ENCODE measurements at regions not wholly inside any gene's neighbourhood (a gene's known extent, or its start where the extent isn't known, plus 50 kb on each side); places are given as distances from the start of the nearest gene placed in this dataset.
"Not testable (repeated sequence)": the region's sequence is repeated elsewhere in the genome, so short reads cannot be mapped to it uniquely, and the experiment has no call there.

- no peak for DNase-seq
Observed at GRCh38 chr2:237196866-237197618, 111.4 kb downstream of the COPS8 start.

GRCh38 chr2:237198164-237198855 is 112.6 kb downstream of the COPS8 start:
- DNase-seq: no peak

- DNase-seq: no peak
Observed at GRCh38 chr2:237199082-237199481, 113.4 kb downstream of the COPS8 start.

GRCh38 chr2:237199577-237199976 is 113.9 kb downstream of the COPS8 start:
- DNase-seq: no peak

GRCh38 chr2:237200462-237200861 is 114.8 kb downstream of the COPS8 start:
- DNase-seq: no peak

GRCh38 chr2:237201461-237202287 is 116.0 kb downstream of the COPS8 start:
- DNase-seq: peak; percentile 73 to 90 (median 80)

GRCh38 chr2:237202288-237203030 is 116.8 kb downstream of the COPS8 start:
- DNase-seq: no peak

GRCh38 chr2:237205043-237205541 is 119.4 kb downstream of the COPS8 start:
- no peak for DNase-seq

GRCh38 chr2:237205561-237205971 is 119.9 kb downstream of the COPS8 start:
- DNase-seq: no peak

- DNase-seq: peak; percentile 67 to 84 (median 72)
Observed at GRCh38 chr2:237207646-237208045, 122.0 kb downstream of the COPS8 start.

GRCh38 chr2:237208373-237209260 is 122.9 kb downstream of the COPS8 start:
- peak in 1 of 4 experiments; percentile 14 for DNase-seq

- no peak for DNase-seq
Observed at GRCh38 chr2:237209885-237210284, 124.2 kb downstream of the COPS8 start.

GRCh38 chr2:237210297-237210696 is 124.6 kb downstream of the COPS8 start:
- DNase-seq: no peak

GRCh38 chr2:237210763-237211162 is 125.1 kb downstream of the COPS8 start:
- DNase-seq: no peak

- not testable (repeated sequence) for DNase-seq
Observed at GRCh38 chr2:237212356-237213279, 126.9 kb downstream of the COPS8 start.

GRCh38 chr2:237213315-237214022 is 127.8 kb downstream of the COPS8 start:
- DNase-seq: no peak

GRCh38 chr2:237214030-237214675 is 128.5 kb downstream of the COPS8 start:
- peak in 1 of 4 experiments; percentile 15 for DNase-seq

GRCh38 chr2:237214963-237215362 is 129.3 kb downstream of the COPS8 start:
- DNase-seq: peak in 1 of 4 experiments; percentile 31

Measured in suppressor macrophage (primary cell).